Stromal cell of bone marrow (primary cell): ENCODE measurements at regions not wholly inside any gene's neighbourhood (a gene's known extent, or its start where the extent isn't known, plus 50 kb on each side); places are given as distances from the start of the nearest gene placed in this dataset.

Experiments
- DNase-seq: peaks from one replicate; pipeline ENCODE4 v3.0.0-alpha.2; 2012; ENCODE audit warnings: low read depth

GRCh38 chr14:101004176-101004575 lies 100.7 kb upstream of the RTL1 start:
- DNase-seq, result no peak

GRCh38 chr14:101004954-101005353 lies 101.4 kb upstream of the RTL1 start:
- DNase-seq, result peak; percentile 31

GRCh38 chr14:101005447-101005846 lies 101.9 kb upstream of the RTL1 start:
- DNase-seq, result no peak

GRCh38 chr14:101006008-101006407 lies 102.5 kb upstream of the RTL1 start:
- DNase-seq, result no peak

- DNase-seq, result no peak
Observed at GRCh38 chr14:101007004-101007614, 103.6 kb upstream of the RTL1 start.

- DNase-seq, result no peak
Observed at GRCh38 chr14:101007765-101008164, 104.2 kb upstream of the RTL1 start.

GRCh38 chr14:101008196-101008595 lies 104.7 kb upstream of the RTL1 start:
- no peak for DNase-seq

GRCh38 chr14:101008631-101009336 lies 105.3 kb upstream of the RTL1 start:
- no peak for DNase-seq

- no peak for DNase-seq
Observed at GRCh38 chr14:101009531-101009930, 106.0 kb upstream of the RTL1 start.

GRCh38 chr14:101010293-101010692 lies 106.8 kb upstream of the RTL1 start:
- DNase-seq, result no peak

- DNase-seq, result no peak
Observed at GRCh38 chr14:101010835-101011234, 107.3 kb upstream of the RTL1 start.

GRCh38 chr14:101017209-101017608 lies 113.7 kb upstream of the RTL1 start:
- DNase-seq, result peak; percentile 9

- DNase-seq, result no peak
Observed at GRCh38 chr14:101017806-101018560, 114.5 kb upstream of the RTL1 start.

GRCh38 chr14:101018561-101019290 lies 115.2 kb upstream of the RTL1 start:
- no peak for DNase-seq

GRCh38 chr14:101019541-101019940 lies 116.0 kb upstream of the RTL1 start:
- no peak for DNase-seq

GRCh38 chr14:101019990-101020710 lies 116.6 kb upstream of the RTL1 start:
- DNase-seq, result no peak

- DNase-seq, result no peak
Observed at GRCh38 chr14:101020834-101021370, 117.4 kb upstream of the RTL1 start.

- peak; percentile 2 for DNase-seq
Observed at GRCh38 chr14:101022121-101022520, 118.6 kb upstream of the RTL1 start.

- DNase-seq, result no peak
Observed at GRCh38 chr14:101022916-101023435, 119.5 kb upstream of the RTL1 start.

GRCh38 chr14:101024686-101025085 lies 121.2 kb upstream of the RTL1 start:
- DNase-seq, result no peak

GRCh38 chr14:101025131-101025530 lies 121.6 kb upstream of the RTL1 start:
- DNase-seq, result no peak
